ENCODE measurements at regions not wholly inside any gene's neighbourhood (a gene's known extent, or its start where the extent isn't known, plus 50 kb on each side); places are given as distances from the start of the nearest gene placed in this dataset.

- H3K27ac ChIP-seq = no peak overlapping the region
- TF ChIP-seq CTCF (IDR thresholded peaks at IDR 0.05) = no peak
- TF ChIP-seq ZFX (IDR thresholded peaks at IDR 0.05; ENCODE audit: borderline replicate concordance) = no peak
Observed at GRCh38 chr5:166562246-166562645, 1729.2 kb upstream of the WWC1 start.

- H3K27ac ChIP-seq = no peak overlapping the region
- TF ChIP-seq CTCF (IDR thresholded peaks at IDR 0.05) (no peak), ZFX (IDR thresholded peaks at IDR 0.05; ENCODE audit: borderline replicate concordance) (no peak)
Observed at GRCh38 chr5:166566725-166567124, 1724.7 kb upstream of the WWC1 start.

GRCh38 chr5:166570865-166571264 is 1720.6 kb upstream of the WWC1 start:
- TF ChIP-seq CTCF (IDR thresholded peaks at IDR 0.05) (no peak), ZFX (IDR thresholded peaks at IDR 0.05; ENCODE audit: borderline replicate concordance) (no peak)
- no peak overlapping the region for H3K27ac ChIP-seq

- no peak for TF ChIP-seq ZFX (IDR thresholded peaks at IDR 0.05; ENCODE audit: borderline replicate concordance)
- TF ChIP-seq CTCF (IDR thresholded peaks at IDR 0.05) = no peak
Observed at GRCh38 chr5:166571668-166572067, 1719.8 kb upstream of the WWC1 start.

GRCh38 chr5:166576323-166576722 is 1715.1 kb upstream of the WWC1 start:
- no peak overlapping the region for H3K27ac ChIP-seq
- no peak for TF ChIP-seq ZFX (IDR thresholded peaks at IDR 0.05; ENCODE audit: borderline replicate concordance)
- no peak for TF ChIP-seq CTCF (IDR thresholded peaks at IDR 0.05)

More at GRCh38 chr5:166571668-166572067, 1719.8 kb upstream of the WWC1 start:
- H3K27ac ChIP-seq = no peak overlapping the region

- no peak for TF ChIP-seq CTCF (IDR thresholded peaks at IDR 0.05)
- TF ChIP-seq ZFX (IDR thresholded peaks at IDR 0.05; ENCODE audit: borderline replicate concordance) = no peak
- H3K27ac ChIP-seq = no peak overlapping the region
Observed at GRCh38 chr5:166581826-166582225, 1709.6 kb upstream of the WWC1 start.

GRCh38 chr5:166582416-166582815 is 1709.0 kb upstream of the WWC1 start:
- no peak overlapping the region for H3K27ac ChIP-seq
- TF ChIP-seq ZFX (IDR thresholded peaks at IDR 0.05; ENCODE audit: borderline replicate concordance) (no peak), CTCF (IDR thresholded peaks at IDR 0.05) (no peak)
